Psoas muscle (tissue), 7 donors: ENCODE measurements at regions not wholly inside any gene's neighbourhood (a gene's known extent, or its start where the extent isn't known, plus 50 kb on each side); places are given as distances from the start of the nearest gene placed in this dataset.

ENCODE experiments used
- ATAC-seq, 4 donors: fragments of 200-7000 bp; cut with Tn5 transposase; one replicate each; pipeline ENCODE4 v1.9.1; 2020; ENCODE audit warnings: moderate library complexity in 3 of 4, mild to moderate bottlenecking in 2 of 4
- DNase-seq, 2 donors: peaks; one replicate each; pipeline ENCODE4 v3.0.0-alpha.2; 2020
- H3K27ac ChIP-seq: fragments of 200-600 bp; one replicate; pipeline ENCODE4 v1.8.0; 2022
- H3K27me3 ChIP-seq, 3 donors: fragments of 200-600 bp in 1 of 3; one replicate each; pipeline versions ENCODE4 v1.6.1 to v1.8.0; 2013 to 2022; ENCODE audit warnings: low read length in 2 of 3, mild to moderate bottlenecking in 2 of 3, moderate library complexity in 1 of 3; ENCODE audit not compliant: insufficient read depth in 3 of 3
- H3K36me3 ChIP-seq, 2 donors: fragments of 200-600 bp in 1 of 2; one replicate each; pipeline versions ENCODE4 v1.6.1 to v1.8.0; 2013 to 2022; ENCODE audit warnings: low read depth in 1 of 2, mild to moderate bottlenecking in 1 of 2, moderate library complexity in 1 of 2; ENCODE audit not compliant: insufficient read depth in 1 of 2
- H3K4me1 ChIP-seq: fragments of 200-600 bp; one replicate; pipeline ENCODE4 v1.8.0; 2022
- H3K4me3 ChIP-seq: fragments of 200-600 bp; one replicate; pipeline ENCODE4 v1.8.0; 2022; ENCODE audit warnings: mild to moderate bottlenecking
- H3K9me3 ChIP-seq: fragments of 200-600 bp; one replicate; pipeline ENCODE4 v1.8.0; 2022
- CTCF ChIP-seq: fragments of 200-600 bp; IDR thresholded peaks from one replicate; pipeline ENCODE4 v1.8.0; 2022; ENCODE audit warnings: antibody characterized with exemption
- WGBS, 3 donors: extraction: QIAGEN DNeasy Blood & Tissue Kit; methylation state at CpG; one replicate each; pipeline versions ENCODE4 v1.1.6 to v1.1.7; 2013; 5-methylcytosine and 5-hydroxymethylcytosine counted together
- intact Hi-C, 2 donors: fragments of 100-400 bp; cut with DNase I; formaldehyde crosslinking; loops; one replicate each; pipeline versions ENCODE4 v1.11.0 to v1.14.2; 2022
- donor health status: healthy with polysubstance abuse.
- donor health status: DM: no; HTN: no; CAD: no; lungs with moderate emphysema.
- donor health status: Bipolar disorder and iron deficiency.
- donor health status: healthy.
- donor health status: DM: yes; HTN: yes; CAD: no.
- donor health status: DM: no; HTN: no; CAD: no.
- donor health status: DM: yes; HTN: yes; CAD: no.

- 94 to 96% (median 95%) methylated on average over 14 of the region's 14 CpGs for WGBS, 3 donors
- intact Hi-C loops, result no loop called here
- no peaks in the 10 kb centered on the region for H3K27me3 ChIP-seq
- TF ChIP-seq CTCF, result no peak
- DNase-seq (no peak), ATAC-seq (no peak)
- H3K4me1 ChIP-seq, result no peaks in the 10 kb centered on the region
- no peak overlapping the region for H3K27ac ChIP-seq
- H3K9me3 ChIP-seq, result no peaks in the 10 kb centered on the region
- no peaks in the 10 kb centered on the region for H3K36me3 ChIP-seq
- no peak overlapping the region for H3K4me3 ChIP-seq
These were observed 276.7 kb upstream of the C11orf87 start for GRCh38 chr11:109145287-109145686.

GRCh38 chr11:109147726-109148125 lies 274.3 kb upstream of the C11orf87 start:
- TF ChIP-seq CTCF, result no peak
- intact Hi-C loops, result no loop called here
- DNase-seq (no peak), ATAC-seq (no peak)
- Histone ChIP-seq H3K4me3 (no peak overlapping the region), H3K36me3 (no peaks in the 10 kb centered on the region), H3K27me3 (no peaks in the 10 kb centered on the region), H3K27ac (no peak overlapping the region), H3K9me3 (no peaks in the 10 kb centered on the region), H3K4me1 (no peaks in the 10 kb centered on the region)

GRCh38 chr11:109148669-109149068 lies 273.3 kb upstream of the C11orf87 start:
- Histone ChIP-seq H3K4me3 (no peak overlapping the region), H3K9me3 (no peaks in the 10 kb centered on the region), H3K4me1 (no peaks in the 10 kb centered on the region), H3K27me3 (no peaks in the 10 kb centered on the region), H3K36me3 (no peaks in the 10 kb centered on the region), H3K27ac (no peak overlapping the region)
- DNase-seq (no peak), ATAC-seq (no peak)
- WGBS, 3 donors, result 26 to 43% (median 29%) methylated on average over 2 of the region's 2 CpGs
- intact Hi-C loops, result no loop called here
- no peak for TF ChIP-seq CTCF

GRCh38 chr11:109150581-109150980 lies 271.4 kb upstream of the C11orf87 start:
- no peak for TF ChIP-seq CTCF
- no peak for DNase-seq
- 52 to 61% (median 55%) methylated on average over 2 of the region's 2 CpGs for WGBS, 3 donors

GRCh38 chr11:109153836-109154235 lies 268.2 kb upstream of the C11orf87 start:
- no peak for ATAC-seq

More at GRCh38 chr11:109150581-109150980, 271.4 kb upstream of the C11orf87 start:
- no peak overlapping the region for H3K27ac ChIP-seq
- no peaks in the 10 kb centered on the region for H3K36me3 ChIP-seq
- no peak for ATAC-seq
- no peaks in the 10 kb centered on the region for H3K9me3 ChIP-seq
- no peaks in the 10 kb centered on the region for H3K4me1 ChIP-seq
- H3K4me3 ChIP-seq, result no peak overlapping the region
- no peaks in the 10 kb centered on the region for H3K27me3 ChIP-seq
- intact Hi-C loops, result no loop called here

More at GRCh38 chr11:109153836-109154235, 268.2 kb upstream of the C11orf87 start:
- H3K4me1 ChIP-seq, result no peaks in the 10 kb centered on the region
- no peaks in the 10 kb centered on the region for H3K27me3 ChIP-seq
- intact Hi-C loops, result no loop called here
- no peak overlapping the region for H3K27ac ChIP-seq
- no peaks in the 10 kb centered on the region for H3K36me3 ChIP-seq
- H3K4me3 ChIP-seq, result no peak overlapping the region
- DNase-seq, result no peak
- no peaks in the 10 kb centered on the region for H3K9me3 ChIP-seq
- TF ChIP-seq CTCF, result no peak
